ENCODE measurements at regions not wholly inside any gene's neighbourhood (a gene's known extent, or its start where the extent isn't known, plus 50 kb on each side); places are given as distances from the start of the nearest gene placed in this dataset.
A peak's percentile ranks its signal among the peaks of the same experiment; 100 is the strongest.

- no peak for TF ChIP-seq CTCF (IDR thresholded peaks at IDR 0.05)
- DNase-seq: no peak
- intact Hi-C loops (cut with DNase I): no loop called here
- H3K36me3 ChIP-seq: no peaks in the 10 kb centered on the region
- H3K4me1 ChIP-seq: no peaks in the 10 kb centered on the region
- no peak overlapping the region for H3K4me3 ChIP-seq
- H3K27me3 ChIP-seq: no peaks in the 10 kb centered on the region
- peak; percentile 61 for ATAC-seq
- H3K9me3 ChIP-seq: no peaks in the 10 kb centered on the region
- H3K27ac ChIP-seq: no peak overlapping the region
Observed at GRCh38 chr9:13023498-13023897, 248.7 kb downstream of the LURAP1L start.

- intact Hi-C loops (cut with DNase I): no loop called here
- Histone ChIP-seq H3K27me3 (no peaks in the 10 kb centered on the region), H3K9me3 (no peaks in the 10 kb centered on the region), H3K4me1 (no peaks in the 10 kb centered on the region), H3K27ac (no peak overlapping the region), H3K4me3 (no peak overlapping the region), H3K36me3 (no peaks in the 10 kb centered on the region)
- no peak for ATAC-seq
- no peak for TF ChIP-seq CTCF (IDR thresholded peaks at IDR 0.05)
- no peak for DNase-seq
Observed at GRCh38 chr9:13026956-13027355, 252.1 kb downstream of the LURAP1L start.

GRCh38 chr9:13027879-13028278 lies 251.6 kb downstream of the MPDZ start:
- no peak for ATAC-seq
- TF ChIP-seq CTCF (IDR thresholded peaks at IDR 0.05): no peak

GRCh38 chr9:13032585-13032984 lies 246.9 kb downstream of the MPDZ start:
- H3K27me3 ChIP-seq: no peaks in the 10 kb centered on the region
- no peak for TF ChIP-seq CTCF (IDR thresholded peaks at IDR 0.05)
- no peak overlapping the region for H3K4me3 ChIP-seq
- H3K36me3 ChIP-seq: no peaks in the 10 kb centered on the region
- no peak for DNase-seq
- no peak for ATAC-seq
- H3K9me3 ChIP-seq: no peaks in the 10 kb centered on the region
- intact Hi-C loops (cut with DNase I): no loop called here
- peaks cover 6% of the 10 kb centered on the region for H3K4me1 ChIP-seq
- H3K27ac ChIP-seq: no peak overlapping the region

More at GRCh38 chr9:13027879-13028278, 251.6 kb downstream of the MPDZ start:
- no peak overlapping the region for H3K4me3 ChIP-seq
- H3K9me3 ChIP-seq: no peaks in the 10 kb centered on the region
- H3K27me3 ChIP-seq: no peaks in the 10 kb centered on the region
- H3K27ac ChIP-seq: no peak overlapping the region
- no peaks in the 10 kb centered on the region for H3K36me3 ChIP-seq
- H3K4me1 ChIP-seq: no peaks in the 10 kb centered on the region
- intact Hi-C loops (cut with DNase I): no loop called here
- DNase-seq: no peak

- peak; percentile 96 for ATAC-seq
- H3K27ac ChIP-seq: peak overlapping the region; percentile 42
- H3K27me3 ChIP-seq: no peaks in the 10 kb centered on the region
- intact Hi-C loops (cut with DNase I): no loop called here
- DNase-seq: peak; percentile 73
- H3K4me3 ChIP-seq: peak overlapping the region; percentile 25
- no peaks in the 10 kb centered on the region for H3K9me3 ChIP-seq
- peaks cover 6% of the 10 kb centered on the region for H3K4me1 ChIP-seq
- TF ChIP-seq CTCF (IDR thresholded peaks at IDR 0.05): peak; percentile 70
- H3K36me3 ChIP-seq: no peaks in the 10 kb centered on the region
Observed at GRCh38 chr9:13033959-13034693, 245.4 kb downstream of the MPDZ start.

- no peak for TF ChIP-seq CTCF (IDR thresholded peaks at IDR 0.05)
- Histone ChIP-seq H3K9me3 (no peaks in the 10 kb centered on the region), H3K36me3 (no peaks in the 10 kb centered on the region), H3K4me3 (peak overlapping the region; percentile 25), H3K27ac (peak overlapping the region; percentile 42), H3K27me3 (no peaks in the 10 kb centered on the region), H3K4me1 (peaks cover 6% of the 10 kb centered on the region)
- intact Hi-C loops (cut with DNase I): no loop called here
- ATAC-seq (no peak), DNase-seq (no peak)
Observed at GRCh38 chr9:13034694-13035002, 244.8 kb downstream of the MPDZ start.

Measured in upper lobe of right lung (tissue), 1 donor.